GM19035 (cell line): ENCODE measurements at regions not wholly inside any gene's neighbourhood (a gene's known extent, or its start where the extent isn't known, plus 50 kb on each side); places are given as distances from the start of the nearest gene placed in this dataset.

Source experiments
- ATAC-seq: cut with Tn5 transposase; IDR thresholded peaks from one replicate; pipeline ENCODE4 v1.9.1; 2021; ENCODE audit not compliant: unreplicated experiment

- no peak for ATAC-seq
Measured at GRCh38 chr20:11372876-11373790, 544.6 kb upstream of the BTBD3 start.

- ATAC-seq: no peak
Measured at GRCh38 chr20:11375335-11375734, 542.4 kb upstream of the BTBD3 start.

GRCh38 chr20:11375966-11376365 lies 541.7 kb upstream of the BTBD3 start:
- ATAC-seq: no peak

GRCh38 chr20:11376420-11376819 lies 541.3 kb upstream of the BTBD3 start:
- no peak for ATAC-seq

GRCh38 chr20:11376998-11377397 lies 540.7 kb upstream of the BTBD3 start:
- ATAC-seq: no peak

- no peak for ATAC-seq
Measured at GRCh38 chr20:11377761-11378160, 539.9 kb upstream of the BTBD3 start.

GRCh38 chr20:11378252-11378651 lies 539.4 kb upstream of the BTBD3 start:
- no peak for ATAC-seq

GRCh38 chr20:11379257-11380011 lies 538.3 kb upstream of the BTBD3 start:
- no peak for ATAC-seq

GRCh38 chr20:11380283-11380682 lies 537.4 kb upstream of the BTBD3 start:
- ATAC-seq: peak; percentile 71

GRCh38 chr20:11387189-11387754 lies 530.4 kb upstream of the BTBD3 start:
- ATAC-seq: no peak

- ATAC-seq: no peak
Measured at GRCh38 chr20:11389186-11389585, 528.5 kb upstream of the BTBD3 start.

GRCh38 chr20:11391591-11391990 lies 526.1 kb upstream of the BTBD3 start:
- no peak for ATAC-seq

GRCh38 chr20:11394145-11394833 lies 523.4 kb upstream of the BTBD3 start:
- no peak for ATAC-seq

- ATAC-seq: no peak
Measured at GRCh38 chr20:11395581-11395980, 522.1 kb upstream of the BTBD3 start.

- peak; percentile 76 for ATAC-seq
Measured at GRCh38 chr20:11401988-11402387, 515.7 kb upstream of the BTBD3 start.

- ATAC-seq: no peak
Measured at GRCh38 chr20:11403711-11404110, 514.0 kb upstream of the BTBD3 start.

GRCh38 chr20:11406877-11407276 lies 510.8 kb upstream of the BTBD3 start:
- ATAC-seq: no peak

GRCh38 chr20:11409561-11409960 lies 508.1 kb upstream of the BTBD3 start:
- no peak for ATAC-seq

- no peak for ATAC-seq
Measured at GRCh38 chr20:11411765-11412164, 505.9 kb upstream of the BTBD3 start.

- no peak for ATAC-seq
Measured at GRCh38 chr20:11426948-11427347, 490.7 kb upstream of the BTBD3 start.

- ATAC-seq: no peak
Measured at GRCh38 chr20:11429168-11429567, 488.5 kb upstream of the BTBD3 start.
